HepG2 (cell line): ENCODE measurements at regions not wholly inside any gene's neighbourhood (a gene's known extent, or its start where the extent isn't known, plus 50 kb on each side); places are given as distances from the start of the nearest gene placed in this dataset.

Experiments used
- ATAC-seq: fragments of 200-7000 bp; cut with Tn5 transposase; 3 replicates; pipeline ENCODE4 v1.9.1; 2020; ENCODE audit warnings: mild to moderate bottlenecking, moderate library complexity
- BruUV-seq: library from RNA; stranded (reverse); fragments of 400-500 nt; replicated peaks from 2 replicates; lab custom pipeline; 2021; lab: Mats Ljungman, UMichigan
- CTCF ChIA-PET: fragments of 300-600 bp; formaldehyde crosslinking; extraction: SDS; loops from one replicate; lab custom pipeline; 2021; ENCODE audit warnings: low total read pairs, inconsistent platforms, low intra/inter-chr PET ratio; lab: Yijun Ruan, JAX
- POLR2A ChIA-PET: fragments of 350-600 bp; sonication (Branson Sonifier 250); formaldehyde crosslinking; loops from one replicate; lab custom pipeline; 2020; ENCODE audit warnings: antibody characterized with exemption, inconsistent platforms; lab: Yijun Ruan, JAX
- DNase-seq: peaks from one replicate; pipeline ENCODE4 v3.0.0-alpha.2; 2015; ENCODE audit warnings: low spot score
- FAIRE-seq: peaks from 3 replicates; lab custom pipeline; 2011; peaks lifted over from hg19 to GRCh38; lab: Jason Lieb, UNC
- H2AFZ ChIP-seq: one replicate; pipeline ENCODE4 v1.6.1; 2011; ENCODE audit warnings: low read length, inconsistent platforms
- H3K27ac ChIP-seq: fragments of 300-600 bp; 3 replicates; pipeline ENCODE4 v1.8.0; 2011; ENCODE audit warnings: mixed run types, mild to moderate bottlenecking, mixed read lengths, low read length, inconsistent platforms; ENCODE audit not compliant: insufficient read depth; ENCODE audit errors: extremely low read length
- H3K27me3 ChIP-seq, 2 experiments: fragments of 200-600 bp in 1 of 2; 2 replicates in 1 of 2; 3 replicates in 1 of 2; pipeline versions ENCODE4 v1.6.0 to v1.8.0; 2011; ENCODE audit warnings: low read length in 2 of 2, mild to moderate bottlenecking in 2 of 2, moderate library complexity in 2 of 2, inconsistent platforms in 1 of 2; ENCODE audit not compliant: insufficient read depth in 2 of 2, control insufficient read depth in 1 of 2
- H3K36me3 ChIP-seq, 2 experiments: fragments of 200-600 bp in 1 of 2; replicated peaks in 1 of 2; 2 replicates in 1 of 2; 3 replicates in 1 of 2; pipeline versions ENCODE4 v1.5.1 to v1.8.0; 2011; ENCODE audit warnings: low read length in 2 of 2, inconsistent platforms in 1 of 2; ENCODE audit not compliant: insufficient read depth in 2 of 2, control insufficient read depth in 1 of 2
- H3K4me1 ChIP-seq: 2 replicates; pipeline ENCODE4 v1.5.1; 2012; ENCODE audit warnings: low read length, inconsistent platforms; ENCODE audit not compliant: insufficient read depth
- H3K4me2 ChIP-seq: 2 replicates; pipeline ENCODE4 v1.6.0; 2011; ENCODE audit warnings: low read depth, low read length, inconsistent platforms
- H3K4me3 ChIP-seq, 3 experiments: fragments of 200-600 bp in 1 of 3; sonication (generic), shearing (Covaris generic) in 1 of 3; replicated peaks in 1 of 3; 2 replicates each; pipeline ENCODE4 v1.5.1; 2011 to 2016; ENCODE audit warnings: low read length in 3 of 3, inconsistent platforms in 2 of 3, low read depth in 2 of 3, mild to moderate bottlenecking in 2 of 3, control low read depth in 1 of 3, mixed read lengths in 1 of 3; ENCODE audit not compliant: insufficient read depth in 1 of 3
- H3K79me2 ChIP-seq: one replicate; pipeline ENCODE4 v1.6.1; 2011; ENCODE audit warnings: low read length, inconsistent platforms; ENCODE audit not compliant: insufficient read depth
- H3K9ac ChIP-seq: 2 replicates; pipeline ENCODE4 v1.6.0; 2011; ENCODE audit warnings: mild to moderate bottlenecking, low read depth, low read length, inconsistent platforms; ENCODE audit not compliant: insufficient read depth
- H3K9me3 ChIP-seq: 2 replicates; pipeline ENCODE4 v1.5.1; 2012; ENCODE audit warnings: mild to moderate bottlenecking, low read length
- H4K20me1 ChIP-seq: 2 replicates; pipeline ENCODE4 v1.6.0; 2011; ENCODE audit warnings: inconsistent platforms, mild to moderate bottlenecking, low read length, moderate library complexity; ENCODE audit not compliant: insufficient read depth
- BORCS8-MEF2B ChIP-seq: sonication (generic); formaldehyde crosslinking; IDR thresholded peaks from 2 replicates; pipeline ENCODE4 v1.8.0; 2022; ENCODE audit warnings: mild to moderate bottlenecking, missing genetic modification reagents
- GTF2F1 ChIP-seq: fragments of 150-350 bp; IDR thresholded peaks from 2 replicates; pipeline ENCODE4 v1.6.1; 2014; ENCODE audit warnings: low read length
- LCORL ChIP-seq, 2 experiments: fragments of 450-650 bp in 1 of 2; sonication (generic) in 1 of 2; formaldehyde crosslinking in 1 of 2; IDR thresholded peaks; 2 replicates each; pipeline versions ENCODE4 v1.5.0 to v1.6.1; 2017 to 2020; ENCODE audit warnings: antibody characterized with exemption in 1 of 2, missing genetic modification reagents in 1 of 2
- MEF2D ChIP-seq: sonication (generic); formaldehyde crosslinking; IDR thresholded peaks from 2 replicates; pipeline ENCODE4 v1.5.1; 2020; ENCODE audit warnings: mild to moderate bottlenecking, missing genetic modification reagents
- NFIC ChIP-seq: IDR thresholded peaks from 2 replicates; pipeline ENCODE4 v1.6.1; 2012; ENCODE audit warnings: mild to moderate bottlenecking, low read length, inconsistent platforms
- PREB ChIP-seq: sonication (generic); formaldehyde crosslinking; IDR thresholded peaks from 2 replicates; pipeline ENCODE4 v1.4.0; 2020; ENCODE audit warnings: missing genetic modification reagents
- ZNF800 ChIP-seq: sonication (generic); formaldehyde crosslinking; IDR thresholded peaks from 2 replicates; pipeline ENCODE4 v1.4.0; 2020; ENCODE audit warnings: missing genetic modification reagents
- ZNF850 ChIP-seq: sonication (generic); formaldehyde crosslinking; conservative IDR thresholded peaks from 2 replicates; pipeline ENCODE4 v1.9.0; 2021; ENCODE audit warnings: mild to moderate bottlenecking, missing genetic modification reagents
- ZSCAN29 ChIP-seq: sonication (generic); formaldehyde crosslinking; conservative IDR thresholded peaks from 2 replicates; pipeline ENCODE4 v1.4.0; 2020; ENCODE audit warnings: mild to moderate bottlenecking, missing genetic modification reagents
- WGBS: methylation state at CpG from one replicate; pipeline ENCODE4 v1.1.6; 2017; ENCODE audit warnings: low lambda C conversion rate; 5-methylcytosine and 5-hydroxymethylcytosine counted together
- in situ Hi-C: cut with HindIII; loops from 2 replicates; pipeline ENCODE4 v1.10.0; 2017; ENCODE audit warnings: low pct_unique_long_range_greater_than_20kb; ENCODE audit not compliant: extremely low pct_ligation_motif_present
- intact Hi-C: fragments of 100-400 bp; cut with micrococcal nuclease; formaldehyde crosslinking; loops from one replicate; pipeline ENCODE4 v1.10.0; 2022; ENCODE audit not compliant: unreplicated experiment
- TF ChIP-seq, protein P1 (sequence below): sonication (generic); formaldehyde crosslinking; IDR thresholded peaks from 2 replicates; pipeline ENCODE4 v1.4.0; 2020; ENCODE audit warnings: low read depth, mild to moderate bottlenecking, missing genetic modification reagents
- TF ChIP-seq, protein P2 (sequence below): sonication (generic); formaldehyde crosslinking; IDR thresholded peaks from 2 replicates; pipeline ENCODE4 v1.5.0; 2020; ENCODE audit warnings: mild to moderate bottlenecking, missing genetic modification reagents

DNA sequence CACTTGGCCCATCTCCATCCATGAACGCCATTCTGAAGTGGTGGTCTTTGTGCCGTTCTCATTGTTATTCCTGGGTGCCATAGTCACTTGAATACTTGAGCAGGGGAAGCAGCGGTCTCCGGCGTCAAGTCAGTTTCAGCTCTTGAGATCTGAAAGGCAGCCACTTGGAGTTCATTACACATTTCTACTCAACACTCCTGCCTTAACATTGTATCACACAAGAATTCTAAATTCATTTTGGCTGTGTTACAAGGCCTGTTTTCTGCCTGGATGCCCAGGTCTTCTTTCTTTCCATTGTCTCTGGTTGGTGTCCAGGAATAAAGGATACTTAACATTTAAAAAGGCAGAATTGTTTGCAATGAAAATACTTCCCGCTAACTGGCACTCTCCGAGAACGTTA lies 69.0 kb upstream of the RAB11FIP2 start:
- Histone ChIP-seq H3K4me2 (no peak overlapping the region), H2AFZ (no peak overlapping the region), H3K27ac (no peak overlapping the region), H3K27me3 (no peaks in the 10 kb centered on the region), H3K36me3 (no peaks in the 10 kb centered on the region), H3K4me1 (no peaks in the 10 kb centered on the region), H3K9me3 (no peaks in the 10 kb centered on the region), H4K20me1 (no peaks in the 10 kb centered on the region), H3K79me2 (no peaks in the 10 kb centered on the region), H3K9ac (no peak overlapping the region), H3K4me3 (no peak overlapping the region)
- TF ChIP-seq BORCS8-MEF2B (CRISPR knock-in tag) (no peak), NFIC (no peak)
- no peak for ATAC-seq
- intact Hi-C loops (no loop called here), in situ Hi-C loops (loop anchor here (25.0 kb wide), 1 partner anchor 578 kb away; the partner anchor contains the start of gene EMX2)
- BruUV-seq = no TSS peak
- ChIA-PET CTCF (no interaction called here), POLR2A (no interaction called here)
- WGBS = 51% methylated on average over 8 of the region's 8 CpGs
- DNase-seq = no peak
- no peak for FAIRE-seq

GRCh38 chr10:118114992-118115391 lies 68.3 kb upstream of the RAB11FIP2 start:
- Histone ChIP-seq H3K79me2 (no peaks in the 10 kb centered on the region), H3K4me3 (no peak overlapping the region), H3K4me2 (no peak overlapping the region), H3K36me3 (no peaks in the 10 kb centered on the region), H3K9ac (no peak overlapping the region), H3K27me3 (no peaks in the 10 kb centered on the region), H2AFZ (no peak overlapping the region), H3K4me1 (no peaks in the 10 kb centered on the region), H3K9me3 (no peaks in the 10 kb centered on the region), H4K20me1 (no peaks in the 10 kb centered on the region), H3K27ac (no peak overlapping the region)
- no TSS peak for BruUV-seq
- ATAC-seq = no peak
- no peak for DNase-seq
- intact Hi-C loops (no loop called here), in situ Hi-C loops (loop anchor here (25.0 kb wide), 1 partner anchor 578 kb away; the partner anchor contains the start of gene EMX2)
- FAIRE-seq = no peak
- POLR2A ChIA-PET = no interaction called here
- CTCF ChIA-PET = no interaction called here
- 0% methylated on average over 1 of the region's 1 CpG for WGBS
- TF ChIP-seq, protein P1, sequence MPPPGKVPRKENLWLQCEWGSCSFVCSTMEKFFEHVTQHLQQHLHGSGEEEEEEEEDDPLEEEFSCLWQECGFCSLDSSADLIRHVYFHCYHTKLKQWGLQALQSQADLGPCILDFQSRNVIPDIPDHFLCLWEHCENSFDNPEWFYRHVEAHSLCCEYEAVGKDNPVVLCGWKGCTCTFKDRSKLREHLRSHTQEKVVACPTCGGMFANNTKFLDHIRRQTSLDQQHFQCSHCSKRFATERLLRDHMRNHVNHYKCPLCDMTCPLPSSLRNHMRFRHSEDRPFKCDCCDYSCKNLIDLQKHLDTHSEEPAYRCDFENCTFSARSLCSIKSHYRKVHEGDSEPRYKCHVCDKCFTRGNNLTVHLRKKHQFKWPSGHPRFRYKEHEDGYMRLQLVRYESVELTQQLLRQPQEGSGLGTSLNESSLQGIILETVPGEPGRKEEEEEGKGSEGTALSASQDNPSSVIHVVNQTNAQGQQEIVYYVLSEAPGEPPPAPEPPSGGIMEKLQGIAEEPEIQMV = no peak
- no peak for TF ChIP-seq ZNF850 (CRISPR knock-in tag)
- no peak for TF ChIP-seq GTF2F1
- TF ChIP-seq MEF2D (CRISPR knock-in tag) = no peak
- TF ChIP-seq ZSCAN29 = no peak
- no peak for TF ChIP-seq LCORL (IDR thresholded peaks at IDR 0.05)
- no peak for TF ChIP-seq LCORL (CRISPR knock-in tag; IDR thresholded peaks at IDR 0.05)
- no peak for TF ChIP-seq ZNF800
- TF ChIP-seq, protein P2, sequence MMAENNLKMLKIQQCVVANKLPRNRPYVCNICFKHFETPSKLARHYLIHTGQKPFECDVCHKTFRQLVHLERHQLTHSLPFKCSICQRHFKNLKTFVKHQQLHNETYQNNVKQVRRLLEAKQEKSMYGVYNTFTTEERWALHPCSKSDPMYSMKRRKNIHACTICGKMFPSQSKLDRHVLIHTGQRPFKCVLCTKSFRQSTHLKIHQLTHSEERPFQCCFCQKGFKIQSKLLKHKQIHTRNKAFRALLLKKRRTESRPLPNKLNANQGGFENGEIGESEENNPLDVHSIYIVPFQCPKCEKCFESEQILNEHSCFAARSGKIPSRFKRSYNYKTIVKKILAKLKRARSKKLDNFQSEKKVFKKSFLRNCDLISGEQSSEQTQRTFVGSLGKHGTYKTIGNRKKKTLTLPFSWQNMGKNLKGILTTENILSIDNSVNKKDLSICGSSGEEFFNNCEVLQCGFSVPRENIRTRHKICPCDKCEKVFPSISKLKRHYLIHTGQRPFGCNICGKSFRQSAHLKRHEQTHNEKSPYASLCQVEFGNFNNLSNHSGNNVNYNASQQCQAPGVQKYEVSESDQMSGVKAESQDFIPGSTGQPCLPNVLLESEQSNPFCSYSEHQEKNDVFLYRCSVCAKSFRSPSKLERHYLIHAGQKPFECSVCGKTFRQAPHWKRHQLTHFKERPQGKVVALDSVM (CRISPR knock-in tag) = no peak
- no peak for TF ChIP-seq PREB (CRISPR knock-in tag)
